IMR-90 (cell line): ENCODE measurements at regions not wholly inside any gene's neighbourhood (a gene's known extent, or its start where the extent isn't known, plus 50 kb on each side); places are given as distances from the start of the nearest gene placed in this dataset.

Source experiments
- BHLHE40 ChIP-seq: fragments of 150-350 bp; IDR thresholded peaks from 2 replicates; pipeline ENCODE4 v1.6.1; 2016; ENCODE audit warnings: mild to moderate bottlenecking, low read depth, low read length
- CTCF ChIP-seq: conservative IDR thresholded peaks from 2 replicates; pipeline ENCODE4 v1.5.1; 2012; ENCODE audit warnings: mild to moderate bottlenecking, low read depth, low read length, improper control_type of control experiment
- POLR2A ChIP-seq: IDR thresholded peaks from 2 replicates; pipeline ENCODE4 v1.6.1; 2012; ENCODE audit warnings: mild to moderate bottlenecking, low read depth, low read length
- RAD21 ChIP-seq: IDR thresholded peaks from 2 replicates; pipeline ENCODE4 v1.6.1; 2012; ENCODE audit warnings: low read length, improper control_type of control experiment
- RCOR1 ChIP-seq: IDR thresholded peaks from 2 replicates; pipeline ENCODE4 v1.6.1; 2012; ENCODE audit warnings: mild to moderate bottlenecking, low read length, improper control_type of control experiment; ENCODE audit not compliant: insufficient replicate concordance
- SMC3 ChIP-seq: fragments of 150-350 bp; IDR thresholded peaks from 2 replicates; pipeline ENCODE4 v1.6.1; 2016; ENCODE audit warnings: low read depth, mild to moderate bottlenecking, antibody characterized with exemption, low read length, moderate library complexity
- USF2 ChIP-seq: fragments of 150-350 bp; IDR thresholded peaks from 2 replicates; pipeline ENCODE4 v1.6.1; 2017; ENCODE audit warnings: mild to moderate bottlenecking, antibody characterized with exemption, low read length, low read depth

GRCh38 chr10:84012431-84012830 is 126.9 kb upstream of the GHITM start:
- TF ChIP-seq CTCF (no peak), USF2 (no peak), BHLHE40 (no peak), POLR2A (no peak), SMC3 (no peak), RCOR1 (no peak), RAD21 (no peak)
